IMR-90 (cell line): ENCODE measurements at regions not wholly inside any gene's neighbourhood (a gene's known extent, or its start where the extent isn't known, plus 50 kb on each side); places are given as distances from the start of the nearest gene placed in this dataset.

ENCODE experiments used
- ATAC-seq: fragments of 200-7000 bp; cut with Tn5 transposase; 2 replicates; pipeline ENCODE4 v1.9.1; 2020; ENCODE audit warnings: low read depth, mild to moderate bottlenecking, moderate library complexity
- BruUV-seq: library from RNA; stranded (reverse); fragments of 400-500 nt; replicated peaks from 2 replicates; lab custom pipeline; 2021; lab: Mats Ljungman, UMichigan
- CTCF ChIA-PET: fragments of 300-600 bp; formaldehyde crosslinking; extraction: SDS; loops from one replicate; lab custom pipeline; 2021; ENCODE audit warnings: antibody characterized with exemption; lab: Yijun Ruan, JAX
- POLR2A ChIA-PET: fragments of 300-600 bp; sonication (Branson Sonifier 250); formaldehyde crosslinking; loops from one replicate; lab custom pipeline; 2022; ENCODE audit warnings: antibody characterized with exemption; ENCODE audit not compliant: unreplicated experiment; lab: Charles Lee
- DNase-seq: peaks from one replicate; pipeline ENCODE4 v3.0.0; 2013
- H2AFZ ChIP-seq: replicated peaks from 2 replicates; pipeline ENCODE3; 2013; ENCODE audit warnings: low read length, mild to moderate bottlenecking; ENCODE audit not compliant: poor library complexity
- H2AK5ac ChIP-seq: 2 replicates; pipeline ENCODE4 v1.6.1; 2013; ENCODE audit warnings: low read depth, low read length, inconsistent platforms
- H2AK9ac ChIP-seq: replicated peaks from 2 replicates; pipeline ENCODE3; 2013; ENCODE audit warnings: mild to moderate bottlenecking, low read depth, low read length, moderate library complexity; ENCODE audit not compliant: poor library complexity
- H2BK120ac ChIP-seq: 2 replicates; pipeline ENCODE4 v1.6.1; 2013; ENCODE audit warnings: low read depth, low read length, inconsistent platforms
- H2BK15ac ChIP-seq: 3 replicates; pipeline ENCODE4 v1.6.1; 2013; ENCODE audit warnings: low read depth, low read length, inconsistent platforms
- H2BK20ac ChIP-seq: 2 replicates; pipeline ENCODE4 v1.6.1; 2013; ENCODE audit warnings: low read depth, mild to moderate bottlenecking, inconsistent platforms, low read length, moderate library complexity
- H2BK5ac ChIP-seq: 2 replicates; pipeline ENCODE4 v1.6.1; 2013; ENCODE audit warnings: mild to moderate bottlenecking, low read depth, low read length, inconsistent platforms; ENCODE audit not compliant: poor library complexity, severe bottlenecking
- H3K14ac ChIP-seq: replicated peaks from 2 replicates; pipeline ENCODE4 v1.6.1; 2013; ENCODE audit warnings: low read depth, low read length, inconsistent platforms
- H3K18ac ChIP-seq: 2 replicates; pipeline ENCODE4 v1.6.1; 2013; ENCODE audit warnings: low read depth, low read length, control low read depth
- H3K23ac ChIP-seq: 2 replicates; pipeline ENCODE4 v1.6.1; 2013; ENCODE audit warnings: low read depth, low read length, inconsistent platforms
- H3K27ac ChIP-seq: 2 replicates; pipeline ENCODE4 v1.5.1; 2013; ENCODE audit warnings: mild to moderate bottlenecking, control low read depth, low read length; ENCODE audit not compliant: insufficient read depth
- H3K27me3 ChIP-seq: 2 replicates; pipeline ENCODE4 v1.6.1; 2013; ENCODE audit warnings: low read length; ENCODE audit not compliant: control insufficient read depth, insufficient read depth
- H3K36me3 ChIP-seq: 2 replicates; pipeline ENCODE4 v1.6.1; 2013; ENCODE audit warnings: low read length, mixed read lengths; ENCODE audit not compliant: control insufficient read depth, insufficient read depth
- H3K4ac ChIP-seq: 2 replicates; pipeline ENCODE4 v1.6.1; 2013; ENCODE audit warnings: low read depth, low read length, inconsistent platforms
- H3K4me1 ChIP-seq: 2 replicates; pipeline ENCODE4 v1.6.1; 2013; ENCODE audit warnings: low read length, mixed read lengths; ENCODE audit not compliant: control insufficient read depth, insufficient read depth
- H3K4me2 ChIP-seq: 2 replicates; pipeline ENCODE4 v1.6.1; 2013; ENCODE audit warnings: low read depth, mild to moderate bottlenecking, control low read depth, low read length, moderate library complexity
- H3K4me3 ChIP-seq: 2 replicates; pipeline ENCODE4 v1.5.1; 2013; ENCODE audit warnings: low read depth, mild to moderate bottlenecking, control low read depth, low read length, moderate library complexity; ENCODE audit not compliant: insufficient read depth
- H3K56ac ChIP-seq: 2 replicates; pipeline ENCODE4 v1.6.1; 2013; ENCODE audit warnings: low read length, inconsistent platforms; ENCODE audit not compliant: insufficient read depth; ENCODE audit errors: extremely low read depth
- H3K79me1 ChIP-seq, 2 experiments: 2 replicates each; pipeline ENCODE4 v1.6.1; 2013; ENCODE audit warnings: low read length in 2 of 2, inconsistent platforms in 1 of 2, low read depth in 1 of 2
- H3K9ac ChIP-seq: 2 replicates; pipeline ENCODE4 v1.6.1; 2013; ENCODE audit warnings: low read depth, low read length, control low read depth
- H3K9me1 ChIP-seq: 2 replicates; pipeline ENCODE4 v1.6.1; 2013; ENCODE audit warnings: low read length, inconsistent platforms; ENCODE audit not compliant: insufficient read depth
- H3K9me3 ChIP-seq: 2 replicates; pipeline ENCODE4 v1.6.1; 2013; ENCODE audit warnings: low read length; ENCODE audit not compliant: control insufficient read depth, insufficient read depth
- H4K20me1 ChIP-seq: 2 replicates; pipeline ENCODE4 v1.6.1; 2013; ENCODE audit warnings: low read length, inconsistent platforms; ENCODE audit not compliant: insufficient read depth
- H4K5ac ChIP-seq: 2 replicates; pipeline ENCODE4 v1.6.1; 2013; ENCODE audit warnings: mild to moderate bottlenecking, low read depth, low read length, control low read depth
- H4K8ac ChIP-seq, 2 experiments: 2 replicates each; pipeline ENCODE4 v1.6.1; 2013; ENCODE audit warnings: low read depth in 2 of 2, low read length in 2 of 2, control low read depth in 1 of 2, inconsistent platforms in 1 of 2
- H4K91ac ChIP-seq: 2 replicates; pipeline ENCODE4 v1.6.1; 2013; ENCODE audit warnings: low read depth, low read length, inconsistent platforms; ENCODE audit not compliant: insufficient read depth
- BHLHE40 ChIP-seq: fragments of 150-350 bp; IDR thresholded peaks from 2 replicates; pipeline ENCODE4 v1.6.1; 2016; ENCODE audit warnings: mild to moderate bottlenecking, low read depth, low read length
- CEBPB ChIP-seq: IDR thresholded peaks from 2 replicates; pipeline ENCODE4 v1.6.1; 2012; ENCODE audit warnings: low read depth, low read length, improper control_type of control experiment
- CHD1 ChIP-seq: IDR thresholded peaks from 2 replicates; pipeline ENCODE4 v1.6.1; 2012; ENCODE audit warnings: low read depth, low read length, improper control_type of control experiment
- CTCF ChIP-seq: conservative IDR thresholded peaks from 2 replicates; pipeline ENCODE4 v1.5.1; 2012; ENCODE audit warnings: mild to moderate bottlenecking, low read depth, low read length, improper control_type of control experiment
- ELK1 ChIP-seq: fragments of 150-350 bp; IDR thresholded peaks from 2 replicates; pipeline ENCODE4 v1.6.1; 2016; ENCODE audit warnings: low read depth, mild to moderate bottlenecking, low read length, moderate library complexity, borderline replicate concordance
- FOS ChIP-seq: fragments of 150-350 bp; IDR thresholded peaks from 2 replicates; pipeline ENCODE4 v1.6.1; 2016; ENCODE audit warnings: low read depth, low read length
- MAFK ChIP-seq: IDR thresholded peaks from 2 replicates; pipeline ENCODE4 v1.6.1; 2012; ENCODE audit warnings: low read depth, low read length, improper control_type of control experiment
- MAZ ChIP-seq: IDR thresholded peaks from 2 replicates; pipeline ENCODE4 v1.6.1; 2012; ENCODE audit warnings: low read depth, mild to moderate bottlenecking, low read length, improper control_type of control experiment, moderate library complexity, borderline replicate concordance
- MXI1 ChIP-seq: IDR thresholded peaks from 2 replicates; pipeline ENCODE4 v1.6.1; 2012; ENCODE audit warnings: low read depth, mild to moderate bottlenecking, low read length, moderate library complexity, borderline replicate concordance
- NFE2L2 ChIP-seq: fragments of 150-350 bp; IDR thresholded peaks from 2 replicates; pipeline ENCODE4 v1.6.1; 2016; ENCODE audit warnings: low read depth, mild to moderate bottlenecking, low read length
- POLR2A ChIP-seq: IDR thresholded peaks from 2 replicates; pipeline ENCODE4 v1.6.1; 2012; ENCODE audit warnings: mild to moderate bottlenecking, low read depth, low read length
- RAD21 ChIP-seq: IDR thresholded peaks from 2 replicates; pipeline ENCODE4 v1.6.1; 2012; ENCODE audit warnings: low read length, improper control_type of control experiment
- RCOR1 ChIP-seq: IDR thresholded peaks from 2 replicates; pipeline ENCODE4 v1.6.1; 2012; ENCODE audit warnings: mild to moderate bottlenecking, low read length, improper control_type of control experiment; ENCODE audit not compliant: insufficient replicate concordance
- SMC3 ChIP-seq: fragments of 150-350 bp; IDR thresholded peaks from 2 replicates; pipeline ENCODE4 v1.6.1; 2016; ENCODE audit warnings: low read depth, mild to moderate bottlenecking, antibody characterized with exemption, low read length, moderate library complexity
- USF2 ChIP-seq: fragments of 150-350 bp; IDR thresholded peaks from 2 replicates; pipeline ENCODE4 v1.6.1; 2017; ENCODE audit warnings: mild to moderate bottlenecking, antibody characterized with exemption, low read length, low read depth
- WGBS, 2 experiments: methylation state at CpG; one replicate each; pipeline versions ENCODE4 v1.1.5 to v1.1.7; 2013; ENCODE audit warnings: missing lambda C conversion rate in 2 of 2; ENCODE audit not compliant: insufficient read length in 1 of 2; ENCODE audit errors: extremely low coverage in 2 of 2; 5-methylcytosine and 5-hydroxymethylcytosine counted together
- dilution Hi-C: fragments of 300-500 bp; cut with HindIII; formaldehyde crosslinking; loops from one replicate; pipeline ENCODE4 v1.14.3; 2018; ENCODE audit warnings: low sequenced_read_pairs; ENCODE audit not compliant: unreplicated experiment
- in situ Hi-C: fragments of 300-500 bp; cut with MboI; formaldehyde crosslinking; loops from 3 replicates; pipeline ENCODE4 v1.14.3; 2019; ENCODE audit warnings: low sequenced_read_pairs, inconsistent platforms, mixed read lengths
- intact Hi-C: fragments of 100-400 bp; cut with micrococcal nuclease; formaldehyde crosslinking; loops from 2 replicates; pipeline ENCODE4 v1.10.0; 2022

- ATAC-seq = no peak
- CTCF ChIA-PET = interaction anchor here (0.6 kb wide), 1 partner anchor 263 kb away, joined by 3 read pairs; no protein-coding TSS in a partner anchor
- TF ChIP-seq CTCF = no peak
- TF ChIP-seq FOS = no peak
- TF ChIP-seq CEBPB = no peak
- TF ChIP-seq RCOR1 = no peak
- TF ChIP-seq POLR2A = no peak
- TF ChIP-seq RAD21 = no peak
- no peak for TF ChIP-seq ELK1
- no peak for TF ChIP-seq NFE2L2
- no peak for TF ChIP-seq MAFK
- TF ChIP-seq SMC3 = no peak
- TF ChIP-seq MXI1 = no peak
- no peak for TF ChIP-seq USF2
- TF ChIP-seq CHD1 = no peak
- no peak for TF ChIP-seq BHLHE40
- no peak for TF ChIP-seq MAZ
These were observed 203.3 kb upstream of the FBXO11 start for GRCh38 chr2:48109491-48110204.

More at GRCh38 chr2:48109491-48110204, 203.3 kb upstream of the FBXO11 start:
- no peak overlapping the region; the same call in 1 of the 2 replicates for H3K4ac ChIP-seq
- no peak overlapping the region for H4K5ac ChIP-seq
- POLR2A ChIA-PET = no interaction called here
- no peaks in the 10 kb centered on the region for H3K27me3 ChIP-seq
- no peak overlapping the region for H2AK9ac ChIP-seq
- H2BK5ac ChIP-seq = no peak overlapping the region
- H3K27ac ChIP-seq = no peak overlapping the region
- peaks cover 23% of the 10 kb centered on the region for H3K4me1 ChIP-seq
- H3K9me3 ChIP-seq = no peaks in the 10 kb centered on the region
- H3K9ac ChIP-seq = no peak overlapping the region
- no peak overlapping the region for H2AK5ac ChIP-seq
- intact Hi-C loops = loop anchor here (5.0 kb wide), 3 partner anchors 327 to 672 kb away; partner anchors contain the start of gene MSH6
- H3K9me1 ChIP-seq = peaks cover 10% of the 10 kb centered on the region; the same call in 1 of the 2 replicates
- no peak overlapping the region for H3K56ac ChIP-seq
- 0 out of 2 replicates have a peak overlapping the region, but pooled peaks have one; percentile 9 for H2BK20ac ChIP-seq
- H2BK15ac ChIP-seq = 0 out of 3 replicates have a peak overlapping the region, but pooled peaks have one; percentile 33
- no peak overlapping the region; a peak in 1 of 4 replicates for H4K8ac ChIP-seq
- no CpG with 5 or more reads among the region's 4 CpGs for WGBS, 2 experiments
- H3K23ac ChIP-seq = no peak overlapping the region
- no peak overlapping the region for H3K4me2 ChIP-seq
- no peak overlapping the region for H3K14ac ChIP-seq
- H2AFZ ChIP-seq = no peak overlapping the region
- no TSS peak for BruUV-seq
- no peak overlapping the region for H3K4me3 ChIP-seq
- no peak overlapping the region for H3K18ac ChIP-seq
- DNase-seq = no peak
- H2BK120ac ChIP-seq = 0 out of 2 replicates have a peak overlapping the region, but pooled peaks have one; percentile 7
- dilution Hi-C loops = no loop called here
- in situ Hi-C loops = loop anchor here (5.0 kb wide), 1 partner anchor 252 kb away; no protein-coding TSS in a partner anchor
- H3K36me3 ChIP-seq = no peaks in the 10 kb centered on the region
- no peaks in the 10 kb centered on the region; the same call in 1 of the 2 replicates for H4K20me1 ChIP-seq
- no peak overlapping the region for H4K91ac ChIP-seq
- no peaks in the 10 kb centered on the region for H3K79me1 ChIP-seq
